CD14-positive monocyte (primary cell): ENCODE measurements at regions not wholly inside any gene's neighbourhood (a gene's known extent, or its start where the extent isn't known, plus 50 kb on each side); places are given as distances from the start of the nearest gene placed in this dataset.

Experiments
- DNase-seq, 3 donors: peaks; one replicate each; pipeline ENCODE4 v3.0.0-alpha.2; 2011 to 2022
- H2AFZ ChIP-seq: 2 replicates; pipeline ENCODE4 v1.6.0; 2012; ENCODE audit warnings: mild to moderate bottlenecking, low read depth, low read length, inconsistent platforms; ENCODE audit not compliant: insufficient read depth, poor library complexity, severe bottlenecking
- H3K27ac ChIP-seq, 2 donors: 1 replicate in 1 of 2; 2 replicates in 1 of 2; pipeline ENCODE4 v1.5.1; 2012 to 2013; ENCODE audit warnings: low read length in 2 of 2, control low read depth in 1 of 2, inconsistent platforms in 1 of 2, low read depth in 1 of 2, mild to moderate bottlenecking in 1 of 2
- H3K27me3 ChIP-seq, 2 donors: one replicate each; pipeline versions ENCODE4 v1.6.0 to v1.6.1; 2011 to 2013; ENCODE audit warnings: low read length in 2 of 2; ENCODE audit not compliant: control insufficient read depth in 2 of 2, insufficient read depth in 2 of 2
- H3K36me3 ChIP-seq, 2 donors: replicated peaks in 1 of 2; 1 replicate in 1 of 2; 2 replicates in 1 of 2; pipeline versions ENCODE4 v1.5.1 to v1.6.1; 2012 to 2013; ENCODE audit warnings: low read length in 2 of 2, control low read depth in 1 of 2, inconsistent platforms in 1 of 2, mild to moderate bottlenecking in 1 of 2; ENCODE audit not compliant: insufficient read depth in 2 of 2, control insufficient read depth in 1 of 2
- H3K4me1 ChIP-seq, 2 donors: 1 replicate in 1 of 2; 2 replicates in 1 of 2; pipeline versions ENCODE4 v1.5.1 to v1.6.1; 2012 to 2013; ENCODE audit warnings: low read length in 2 of 2, control low read depth in 1 of 2, inconsistent platforms in 1 of 2, mild to moderate bottlenecking in 1 of 2, moderate library complexity in 1 of 2; ENCODE audit not compliant: insufficient read depth in 2 of 2, control insufficient read depth in 1 of 2
- H3K4me2 ChIP-seq: replicated peaks from 2 replicates; pipeline ENCODE3; 2012; ENCODE audit warnings: low read length, moderate library complexity, mild to moderate bottlenecking; ENCODE audit not compliant: poor library complexity, severe bottlenecking; ENCODE audit errors: extremely low read depth
- H3K4me3 ChIP-seq, 3 experiments: fragments of 200-600 bp in 1 of 3; sonication (generic) in 1 of 3; replicated peaks in 1 of 3; 1 replicate in 2 of 3; 2 replicates in 1 of 3; pipeline ENCODE4 v1.5.1; 2011 to 2013; ENCODE audit warnings: low read length in 3 of 3, mild to moderate bottlenecking in 3 of 3, control low read depth in 2 of 3, low read depth in 2 of 3, inconsistent platforms in 1 of 3, moderate library complexity in 1 of 3
- H3K79me2 ChIP-seq: 2 replicates; pipeline ENCODE4 v1.6.0; 2012; ENCODE audit warnings: mild to moderate bottlenecking, control low read depth, inconsistent platforms, low read length, moderate library complexity; ENCODE audit not compliant: insufficient read depth
- H3K9ac ChIP-seq: 2 replicates; pipeline ENCODE4 v1.6.0; 2017; ENCODE audit warnings: low read length, mild to moderate bottlenecking; ENCODE audit not compliant: insufficient read depth, poor library complexity, severe bottlenecking
- H3K9me3 ChIP-seq, 2 donors: replicated peaks in 1 of 2; 1 replicate in 1 of 2; 2 replicates in 1 of 2; pipeline versions ENCODE4 v1.5.1 to v1.6.1; 2012 to 2013; ENCODE audit warnings: low read length in 2 of 2, control low read depth in 1 of 2; ENCODE audit not compliant: control insufficient read depth in 1 of 2, insufficient read depth in 1 of 2
- H4K20me1 ChIP-seq: 2 replicates; pipeline ENCODE4 v1.6.0; 2012; ENCODE audit warnings: mild to moderate bottlenecking, low read length, control low read depth, moderate library complexity; ENCODE audit not compliant: insufficient read depth
- H3K27ac Mint-ChIP-seq, 7 donors: one replicate each; pipeline ENCODE4 v1.8.0; 2020; ENCODE audit warnings: mild to moderate bottlenecking in 7 of 7, mixed read lengths in 7 of 7, moderate library complexity in 6 of 7, inconsistent platforms in 2 of 7
- H3K27me3 Mint-ChIP-seq, 3 donors: one replicate each; pipeline ENCODE4 v1.8.0; 2021 to 2022; ENCODE audit warnings: low read depth in 3 of 3, mild to moderate bottlenecking in 3 of 3, mixed read lengths in 3 of 3, moderate library complexity in 3 of 3, inconsistent platforms in 1 of 3
- H3K36me3 Mint-ChIP-seq, 2 donors: one replicate each; pipeline ENCODE4 v1.8.0; 2020; ENCODE audit warnings: mixed read lengths in 2 of 2, inconsistent platforms in 1 of 2, mild to moderate bottlenecking in 1 of 2
- H3K4me1 Mint-ChIP-seq: one replicate; pipeline ENCODE4 v1.8.0; 2020; ENCODE audit warnings: mild to moderate bottlenecking, mixed read lengths
- H3K4me3 Mint-ChIP-seq, 2 donors: one replicate each; pipeline ENCODE4 v1.8.0; 2020; ENCODE audit warnings: mild to moderate bottlenecking in 2 of 2, mixed read lengths in 2 of 2, moderate library complexity in 1 of 2
- H3K9me3 Mint-ChIP-seq, 7 donors: one replicate each; pipeline ENCODE4 v1.8.0; 2020 to 2022; ENCODE audit warnings: mixed read lengths in 7 of 7, mild to moderate bottlenecking in 6 of 7, moderate library complexity in 6 of 7, inconsistent platforms in 2 of 7
- WGBS: methylation state at CpG from one replicate; pipeline ENCODE4 v1.1.5; 2013; ENCODE audit warnings: missing lambda C conversion rate; ENCODE audit not compliant: insufficient coverage; 5-methylcytosine and 5-hydroxymethylcytosine counted together
- intact Hi-C, 2 donors: fragments of 100-400 bp; cut with micrococcal nuclease; formaldehyde crosslinking; loops; one replicate each; pipeline versions ENCODE4 v1.15.0 to v1.15.1; 2023
- TF ChIP-seq, protein P1 (sequence below): fragments of 200-600 bp; IDR thresholded peaks from one replicate; pipeline ENCODE4 v1.8.0; 2022; ENCODE audit warnings: antibody characterized with exemption, mild to moderate bottlenecking

- peak overlapping the region in 1 of 7 donors; percentile 20 for H3K27ac Mint-ChIP-seq
- H3K9me3 Mint-ChIP-seq: peaks cover 0 to 2% (median 0%) of the 10 kb centered on the region in 7 donors
- Histone ChIP-seq H3K4me2 (no peak overlapping the region), H3K9me3 (no peaks in the 10 kb centered on the region), H3K27me3 (no peaks in the 10 kb centered on the region), H3K79me2 (no peaks in the 10 kb centered on the region), H2AFZ (no peak overlapping the region), H3K27ac (no peak overlapping the region), H4K20me1 (no peaks in the 10 kb centered on the region), H3K4me1 (peaks cover 12 to 14% of the 10 kb centered on the region in 2 donors), H3K9ac (no peak overlapping the region), H3K4me3 (no peak overlapping the region), H3K36me3 (no peaks in the 10 kb centered on the region)
- no peaks in the 10 kb centered on the region for H3K36me3 Mint-ChIP-seq
- H3K4me1 Mint-ChIP-seq: peaks cover 17% of the 10 kb centered on the region
- intact Hi-C loops: no loop called here
- DNase-seq: no peak
- no peaks in the 10 kb centered on the region for H3K27me3 Mint-ChIP-seq
- TF ChIP-seq, protein P1, sequence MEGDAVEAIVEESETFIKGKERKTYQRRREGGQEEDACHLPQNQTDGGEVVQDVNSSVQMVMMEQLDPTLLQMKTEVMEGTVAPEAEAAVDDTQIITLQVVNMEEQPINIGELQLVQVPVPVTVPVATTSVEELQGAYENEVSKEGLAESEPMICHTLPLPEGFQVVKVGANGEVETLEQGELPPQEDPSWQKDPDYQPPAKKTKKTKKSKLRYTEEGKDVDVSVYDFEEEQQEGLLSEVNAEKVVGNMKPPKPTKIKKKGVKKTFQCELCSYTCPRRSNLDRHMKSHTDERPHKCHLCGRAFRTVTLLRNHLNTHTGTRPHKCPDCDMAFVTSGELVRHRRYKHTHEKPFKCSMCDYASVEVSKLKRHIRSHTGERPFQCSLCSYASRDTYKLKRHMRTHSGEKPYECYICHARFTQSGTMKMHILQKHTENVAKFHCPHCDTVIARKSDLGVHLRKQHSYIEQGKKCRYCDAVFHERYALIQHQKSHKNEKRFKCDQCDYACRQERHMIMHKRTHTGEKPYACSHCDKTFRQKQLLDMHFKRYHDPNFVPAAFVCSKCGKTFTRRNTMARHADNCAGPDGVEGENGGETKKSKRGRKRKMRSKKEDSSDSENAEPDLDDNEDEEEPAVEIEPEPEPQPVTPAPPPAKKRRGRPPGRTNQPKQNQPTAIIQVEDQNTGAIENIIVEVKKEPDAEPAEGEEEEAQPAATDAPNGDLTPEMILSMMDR: no peak
- 100% methylated on average over 5 of the region's 6 CpGs for WGBS
- H3K4me3 Mint-ChIP-seq: no peak overlapping the region
Observed at GRCh38 chr6:149158076-149158475, 159.4 kb upstream of the TAB2 start.

GRCh38 chr6:149160943-149161342, 156.6 kb upstream of the TAB2 start:
- peaks cover 0 to 1% (median 0%) of the 10 kb centered on the region in 7 donors for H3K9me3 Mint-ChIP-seq
- no peak overlapping the region for H3K4me2 ChIP-seq
- H2AFZ ChIP-seq: no peak overlapping the region

More at GRCh38 chr6:149160943-149161342, 156.6 kb upstream of the TAB2 start:
- Mint-ChIP-seq H3K36me3 (no peaks in the 10 kb centered on the region), H3K4me1 (no peaks in the 10 kb centered on the region), H3K27me3 (peaks cover 0 to 3% (median 2%) of the 10 kb centered on the region in 3 donors), H3K4me3 (no peak overlapping the region), H3K27ac (no peak overlapping the region)
- H3K79me2 ChIP-seq: no peaks in the 10 kb centered on the region
- TF ChIP-seq, protein P1: no peak
- no peak overlapping the region for H3K9ac ChIP-seq
- 15% methylated on average over 1 of the region's 1 CpG for WGBS
- H3K27ac ChIP-seq: no peak overlapping the region
- intact Hi-C loops: no loop called here
- H3K9me3 ChIP-seq: no peaks in the 10 kb centered on the region
- DNase-seq: no peak
- no peaks in the 10 kb centered on the region for H3K4me1 ChIP-seq
- H3K36me3 ChIP-seq: no peaks in the 10 kb centered on the region
- no peak overlapping the region for H3K4me3 ChIP-seq
- no peaks in the 10 kb centered on the region for H3K27me3 ChIP-seq
- H4K20me1 ChIP-seq: no peaks in the 10 kb centered on the region
